ENCODE measurements at regions not wholly inside any gene's neighbourhood (a gene's known extent, or its start where the extent isn't known, plus 50 kb on each side); places are given as distances from the start of the nearest gene placed in this dataset.

DNA sequence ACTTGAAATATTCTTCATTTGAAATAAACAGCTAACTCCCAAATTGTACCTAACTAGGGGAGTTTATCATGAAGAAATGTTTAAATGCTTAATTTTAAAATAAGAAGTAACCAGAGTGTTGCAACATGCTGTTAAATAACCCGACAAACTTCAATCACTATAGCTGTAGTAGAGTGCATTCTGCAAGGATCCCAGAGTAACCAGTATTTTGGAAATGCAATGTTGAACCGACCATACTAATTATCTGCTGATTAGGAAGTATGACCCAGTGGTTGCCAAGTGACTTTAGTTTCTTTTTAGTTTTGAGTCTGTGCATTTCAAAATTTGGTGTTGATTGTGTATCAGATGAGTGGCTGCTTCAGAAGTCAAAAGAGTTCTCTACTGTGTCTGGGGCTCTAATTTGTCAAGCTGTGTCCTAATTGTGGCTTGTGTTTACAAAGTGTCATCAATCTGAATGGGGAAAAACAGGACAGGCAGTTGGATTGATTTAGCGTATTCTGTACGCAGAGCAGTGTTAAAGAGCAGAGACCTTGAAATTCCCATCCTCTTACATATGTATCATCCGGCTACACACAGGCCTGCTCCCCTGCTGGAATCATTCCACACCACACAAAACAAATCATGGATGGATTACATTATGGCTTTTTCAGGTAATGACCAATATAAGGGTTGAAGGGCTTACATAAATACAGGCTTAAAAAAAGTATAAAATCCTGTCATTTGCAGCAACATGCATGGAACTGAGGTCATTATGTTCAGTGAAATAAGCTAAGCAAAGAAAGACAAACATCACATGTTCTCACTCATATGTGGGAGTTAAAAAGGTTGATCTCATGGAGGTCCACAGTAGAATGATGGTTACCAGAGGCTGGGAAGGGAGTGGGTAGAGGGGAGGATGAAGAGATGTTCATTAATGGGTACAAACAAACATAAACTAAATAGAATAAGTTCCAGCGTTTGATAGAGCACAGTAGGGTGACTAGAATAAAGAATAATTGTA lies 351.5 kb downstream of the KLF12 start:
- no peak for DNase-seq

DNA sequence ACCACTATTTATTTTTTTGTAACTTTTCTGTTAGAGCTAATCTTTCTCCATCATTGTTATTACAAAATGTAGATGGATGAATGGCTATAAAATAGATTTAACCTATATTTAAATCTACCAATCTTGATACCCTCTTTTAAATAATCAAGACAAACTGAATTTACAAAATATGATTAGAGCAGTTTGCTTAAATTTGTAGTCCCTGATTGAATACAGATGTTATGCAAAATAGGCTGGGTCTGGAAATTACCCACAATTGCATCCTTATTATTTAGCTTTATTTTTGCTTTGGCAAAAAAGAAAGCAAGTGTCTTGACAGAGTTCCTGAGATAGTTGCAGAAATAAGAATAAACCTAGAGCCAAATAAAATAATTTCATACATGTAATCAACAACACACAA lies 352.8 kb downstream of the KLF12 start:
- no peak for DNase-seq

DNA sequence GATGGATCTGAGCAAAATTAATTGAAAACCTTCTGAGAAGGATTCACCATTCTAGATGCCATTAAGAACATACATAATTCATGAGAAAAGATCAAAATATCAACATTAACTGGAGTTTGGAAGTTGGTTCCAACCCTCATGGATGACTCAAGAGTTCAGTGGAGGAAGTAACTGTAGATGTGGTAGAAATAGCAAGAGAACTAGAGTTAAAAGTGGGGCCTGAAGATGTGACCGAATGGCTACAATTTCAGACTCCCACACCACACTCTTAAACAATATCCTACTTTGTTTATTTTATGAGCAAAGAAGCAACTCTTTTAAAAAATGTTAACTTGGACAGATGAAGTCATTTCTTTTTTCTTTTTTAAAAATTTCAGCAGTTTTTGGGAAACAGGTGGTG lies 354.3 kb downstream of the KLF12 start:
- DNase-seq = no peak

DNA sequence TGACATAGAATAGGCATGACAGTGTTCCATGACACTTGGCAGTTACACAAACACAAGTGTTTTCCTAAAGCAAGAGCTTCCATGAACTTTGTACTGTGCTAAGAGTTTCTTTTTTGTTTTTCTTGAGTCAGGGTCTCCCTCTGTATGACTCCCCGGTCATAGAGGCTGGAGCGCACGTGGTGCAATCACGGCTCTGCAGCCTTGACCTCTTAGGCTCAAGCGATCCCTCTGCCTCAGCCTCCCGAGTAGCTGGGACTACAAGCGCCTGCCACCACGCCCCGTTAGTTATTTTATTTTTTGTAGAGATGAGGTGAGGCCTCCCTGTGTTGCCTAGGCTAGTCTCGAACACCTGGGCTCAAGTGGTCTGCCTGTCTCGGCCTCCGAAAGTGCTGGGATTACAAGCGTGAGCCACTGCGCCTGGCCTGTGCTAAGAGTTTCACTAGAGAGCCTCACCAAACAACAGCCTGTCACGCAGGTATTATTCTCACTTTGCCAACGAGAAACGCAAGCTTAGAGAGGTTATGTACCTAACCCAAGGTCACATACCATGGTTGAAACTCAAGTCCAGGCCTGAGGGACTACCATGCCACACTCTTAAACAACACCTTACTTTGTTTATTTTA lies 355.9 kb downstream of the KLF12 start:
- DNase-seq = no peak

DNA sequence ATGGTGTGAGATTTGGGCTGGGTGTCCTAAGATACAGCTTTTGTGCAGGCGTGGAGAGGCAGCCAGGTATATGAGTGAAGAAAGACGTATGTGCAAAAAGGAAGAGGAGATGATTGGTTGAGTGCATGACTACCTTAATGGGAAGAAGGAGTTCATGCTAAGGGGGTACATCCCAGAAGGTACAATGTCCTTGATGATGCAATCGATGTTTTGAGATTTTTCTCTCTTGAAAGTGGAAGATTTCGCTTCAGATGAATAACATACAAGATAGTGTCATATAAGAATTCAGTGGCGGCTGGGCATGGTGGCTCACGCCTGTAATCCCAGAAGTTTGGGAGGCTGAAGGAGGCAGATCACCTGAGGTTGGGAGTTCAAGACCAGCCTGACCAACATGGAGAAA lies 357.1 kb downstream of the KLF12 start:
- no peak for DNase-seq

DNA sequence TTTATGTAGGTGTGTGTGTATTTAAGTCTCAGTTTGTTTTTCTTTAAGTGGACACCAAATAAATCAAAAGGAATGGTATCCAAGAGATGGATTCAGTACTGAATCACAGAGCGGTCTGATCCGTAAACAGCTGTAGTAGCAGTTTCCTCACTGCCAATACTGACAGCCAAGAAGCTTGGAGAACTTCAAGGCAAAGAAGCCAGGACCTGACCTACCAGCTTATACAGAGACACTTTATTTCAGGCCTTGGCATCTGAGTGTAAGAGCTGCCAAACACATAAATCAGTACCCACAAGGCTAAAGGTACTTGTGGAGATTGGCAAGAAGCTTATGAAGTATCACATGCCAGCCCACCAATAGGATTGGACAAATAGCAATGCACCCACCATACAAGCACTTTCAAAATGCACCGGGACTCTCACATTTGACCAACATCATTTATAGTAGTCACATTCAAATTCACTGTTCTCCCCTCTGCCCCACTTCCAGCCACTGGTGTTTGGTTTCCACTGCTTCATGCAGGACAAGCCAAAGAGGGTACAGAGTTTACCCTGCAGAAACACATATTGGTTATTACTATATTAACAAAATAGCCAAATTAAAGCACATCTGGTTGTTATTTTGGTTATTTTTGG lies 357.9 kb downstream of the KLF12 start:
- DNase-seq = no peak

DNA sequence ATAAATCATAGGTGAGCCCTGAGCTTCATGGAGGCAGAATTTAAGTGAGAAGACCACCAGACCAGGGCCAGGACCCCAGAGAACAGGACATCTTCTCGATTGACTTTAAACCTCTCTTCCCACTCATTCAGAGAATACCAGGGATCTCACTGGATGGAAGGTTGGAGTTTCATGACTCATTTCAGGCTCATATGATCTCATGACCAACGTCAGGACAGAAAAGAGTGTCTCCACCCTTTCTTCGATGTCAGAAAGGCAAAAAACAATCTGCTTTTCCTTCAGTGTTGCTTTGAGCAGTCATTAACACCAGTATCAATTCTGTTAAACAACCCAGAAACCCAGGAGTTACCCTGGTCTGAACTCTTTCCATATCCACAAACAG lies 361.0 kb downstream of the KLF12 start:
- no peak for DNase-seq

DNA sequence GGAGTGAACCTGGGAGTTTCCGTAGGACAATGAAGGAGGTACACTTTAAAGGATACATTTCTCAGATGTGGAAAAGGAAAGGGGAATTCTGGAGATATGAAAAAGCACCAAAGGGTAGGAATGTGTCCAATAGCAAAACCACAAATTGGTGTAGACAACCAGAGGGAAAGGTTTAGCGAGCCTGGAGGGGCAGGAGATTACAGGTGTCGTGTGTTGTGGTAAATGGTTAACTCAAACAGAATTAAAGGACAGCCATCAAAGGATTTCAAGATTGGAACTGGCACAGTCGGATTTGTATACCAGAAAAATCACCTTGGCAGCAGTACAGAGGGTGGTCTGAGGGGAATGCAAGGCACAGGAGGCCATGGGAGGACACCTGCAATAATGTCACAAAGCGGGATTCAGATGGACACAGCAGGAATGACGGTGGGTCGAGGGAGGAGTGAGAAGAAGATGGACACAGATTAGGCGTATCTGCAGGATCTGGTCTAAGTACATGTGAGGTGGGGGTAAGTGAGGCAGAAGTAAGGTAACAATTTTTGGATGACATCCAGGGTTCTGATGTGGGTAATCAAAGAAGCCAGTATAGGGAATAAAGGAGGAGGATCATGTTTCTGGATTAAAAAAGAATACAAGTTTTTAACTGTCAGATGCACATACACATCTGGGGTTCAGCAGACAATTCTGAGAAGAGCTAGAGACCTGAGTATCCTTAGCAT lies 361.6 kb downstream of the KLF12 start:
- no peak for DNase-seq

DNA sequence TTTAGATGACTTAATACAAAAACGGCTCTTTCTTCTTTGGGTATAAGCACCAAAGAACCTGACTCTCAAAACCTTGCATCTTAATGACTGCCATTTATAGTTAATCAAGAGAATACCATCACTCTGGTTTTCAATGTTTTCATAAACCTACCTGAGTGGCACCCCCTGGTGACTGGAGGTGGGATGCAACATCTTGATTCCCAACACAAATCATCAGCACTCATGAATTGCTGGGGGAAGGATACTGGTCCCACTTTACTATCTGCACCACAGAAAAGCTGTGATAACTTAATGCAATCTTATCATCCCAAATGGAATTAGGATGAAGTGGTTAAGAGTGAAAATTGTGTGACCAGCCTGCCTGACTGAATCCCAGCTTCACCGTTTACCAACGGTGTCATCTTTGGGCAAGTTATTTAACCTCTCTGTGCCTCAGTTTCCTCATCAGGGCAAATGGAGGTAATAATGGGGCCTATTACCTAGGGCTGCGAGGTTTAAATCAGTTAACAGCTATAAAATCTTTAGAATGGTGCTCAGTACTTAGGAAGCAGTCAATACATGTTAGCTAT lies 366.4 kb downstream of the KLF12 start:
- DNase-seq = peak in 1 of 2 experiments; percentile 27

DNA sequence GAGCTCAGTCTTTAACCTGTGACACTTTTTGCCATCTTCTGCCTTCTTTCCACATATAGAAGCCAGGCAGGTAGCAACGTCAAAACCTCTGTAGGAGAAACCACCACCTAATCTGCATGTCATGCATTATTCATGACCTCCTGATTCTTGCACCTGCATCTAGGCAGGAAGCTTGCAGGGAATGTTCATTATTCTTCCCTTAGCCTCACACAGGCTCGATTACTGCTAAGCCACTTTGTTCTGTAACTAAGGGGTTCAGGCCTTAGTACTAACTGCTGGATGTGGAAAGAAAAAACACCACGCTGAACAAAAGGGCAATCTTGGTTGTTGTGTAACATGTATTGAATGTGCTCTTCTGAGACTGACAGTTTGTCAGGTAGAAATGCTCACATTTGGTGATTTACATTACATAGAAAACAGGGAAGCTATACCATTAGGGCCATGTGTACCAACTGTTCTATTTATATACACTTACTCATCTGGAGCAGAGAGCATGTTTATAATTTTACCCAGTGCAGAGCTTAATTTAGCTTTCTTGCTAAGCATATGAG lies 366.9 kb downstream of the KLF12 start:
- DNase-seq = peak; percentile 90 to 93

DNA sequence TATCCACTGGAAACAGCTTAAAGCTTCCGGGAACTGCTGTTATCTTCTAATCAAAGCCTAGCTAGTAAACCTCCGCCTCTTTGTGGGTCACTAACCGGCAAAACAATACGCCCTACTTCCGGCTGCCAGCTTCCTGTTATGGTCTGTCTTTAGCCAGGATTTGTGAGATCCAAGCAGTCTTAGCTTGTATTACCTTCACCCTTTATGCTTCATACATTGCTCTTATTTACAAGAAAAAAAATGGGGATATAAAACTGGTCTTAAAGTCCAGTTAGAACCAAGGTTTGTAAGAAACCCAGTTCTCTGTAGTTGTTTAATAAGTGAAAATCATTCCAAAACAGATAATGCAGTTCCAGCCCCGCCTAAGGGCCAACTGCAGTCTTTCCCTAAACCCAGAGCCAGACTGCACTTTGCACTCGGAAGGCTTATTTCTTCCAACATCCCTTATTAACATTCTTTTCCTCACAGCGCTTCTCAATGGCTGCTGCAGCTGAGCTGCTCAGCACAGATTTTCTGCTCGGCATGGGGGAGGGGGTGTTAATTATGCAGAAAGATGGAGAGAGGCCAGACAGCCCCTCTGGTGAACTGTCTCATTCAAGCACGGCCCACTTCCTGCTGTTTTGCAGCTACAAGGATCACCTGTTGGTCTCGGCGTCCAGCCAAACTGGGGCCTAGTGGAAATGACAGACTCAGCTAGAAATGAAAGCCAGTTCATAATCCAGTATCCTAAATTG lies 368.4 kb downstream of the KLF12 start:
- peak; percentile 17 to 72 for DNase-seq

DNA sequence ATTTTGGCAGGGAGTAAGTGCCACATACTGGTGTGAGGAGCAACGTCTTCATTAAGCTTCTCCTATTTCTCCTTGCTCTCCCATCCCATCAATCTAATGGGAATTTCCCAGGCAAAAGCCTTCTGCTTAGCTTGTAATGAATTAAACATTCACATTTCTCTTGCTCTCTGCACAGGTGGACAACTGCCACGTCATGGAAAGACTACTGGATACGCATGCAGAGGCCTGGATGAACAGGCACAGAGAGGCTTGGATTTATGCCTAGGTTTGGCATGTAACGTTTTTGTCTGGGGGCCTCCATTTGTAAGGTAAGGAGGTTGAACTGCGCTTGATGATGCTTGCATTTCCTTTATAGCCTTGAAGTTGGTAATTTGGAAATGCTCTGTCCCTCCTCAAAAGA lies 374.8 kb downstream of the KLF12 start:
- DNase-seq = no peak

DNA sequence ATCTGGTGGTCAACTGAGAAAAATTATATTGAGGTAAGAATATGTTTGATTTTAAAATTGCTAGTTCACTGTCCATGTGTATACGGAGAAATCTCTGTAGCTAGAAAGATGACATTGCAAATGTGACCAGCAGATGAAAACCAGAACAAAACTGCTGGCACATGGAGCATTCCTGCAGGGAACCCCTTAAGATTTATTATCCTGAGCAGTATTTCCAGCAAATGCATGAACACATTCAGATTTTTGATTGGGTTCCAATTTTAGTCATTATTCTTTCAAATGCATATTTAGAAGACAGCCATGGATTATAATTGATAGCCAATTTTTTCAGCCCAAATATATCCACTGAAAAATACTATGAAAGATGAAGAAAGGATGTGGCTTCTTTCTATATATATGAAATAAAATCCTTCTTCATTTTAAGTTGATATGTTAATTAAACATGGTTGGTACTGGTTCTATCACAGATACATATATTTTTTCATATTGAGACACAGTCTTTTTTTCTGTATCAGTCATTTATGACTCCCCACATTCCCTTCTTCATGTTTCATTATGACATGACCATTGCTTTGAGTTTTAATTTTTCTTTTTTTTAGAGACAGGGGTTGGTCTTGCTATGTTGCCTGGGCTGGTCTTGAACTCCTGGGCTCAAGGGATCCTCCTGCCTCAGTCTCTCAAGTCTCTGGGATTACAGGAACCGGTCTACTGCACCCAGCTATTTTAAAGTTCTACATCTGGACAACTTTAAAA lies 376.5 kb downstream of the KLF12 start:
- DNase-seq = no peak

DNA sequence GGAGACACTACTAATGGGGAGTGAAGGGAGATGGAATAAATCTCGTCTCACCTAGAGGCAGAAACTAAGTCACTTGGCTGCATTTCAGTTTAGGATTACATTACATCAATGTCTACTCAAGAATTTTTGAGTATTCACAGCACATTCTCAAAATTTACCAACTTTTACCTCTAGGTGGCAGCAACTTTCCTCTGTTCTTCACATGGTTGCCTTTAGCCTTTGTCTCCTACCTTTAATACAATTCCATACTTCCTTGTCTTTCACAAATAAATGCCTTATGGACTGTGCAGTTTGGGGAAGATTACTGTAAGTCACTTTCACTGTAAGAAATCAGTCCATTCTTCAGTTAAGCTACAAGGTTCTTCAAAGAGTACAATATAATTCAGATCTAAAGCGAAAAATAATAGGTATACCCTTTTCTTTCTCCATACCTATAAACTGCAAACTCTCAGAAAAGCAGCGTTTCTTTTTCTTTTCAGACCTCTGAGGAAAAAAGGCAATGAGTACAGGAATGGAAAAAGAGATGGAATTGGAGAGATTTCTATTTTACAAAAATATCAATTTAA lies 379.4 kb downstream of the KLF12 start:
- DNase-seq = peak; percentile 79 to 91

DNA sequence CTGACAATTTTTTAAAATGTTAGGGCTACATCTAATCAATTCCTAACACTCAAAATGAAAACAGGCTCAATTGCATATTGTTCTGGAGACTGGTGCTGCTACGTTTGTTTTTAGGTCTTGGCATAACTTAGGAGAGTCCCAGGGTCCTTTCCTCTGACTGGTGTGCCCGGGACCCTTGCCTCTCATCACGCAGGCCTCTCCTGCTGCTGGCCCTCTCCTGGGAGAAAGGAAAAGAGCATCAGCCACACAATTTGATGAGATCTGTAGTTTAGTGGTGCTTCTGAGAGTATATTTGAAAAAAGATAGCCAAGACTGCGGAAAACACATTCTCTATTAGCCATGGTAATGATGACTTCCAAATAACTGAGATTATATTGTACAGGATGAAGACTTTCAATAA lies 380.0 kb downstream of the KLF12 start:
- DNase-seq = no peak

DNA sequence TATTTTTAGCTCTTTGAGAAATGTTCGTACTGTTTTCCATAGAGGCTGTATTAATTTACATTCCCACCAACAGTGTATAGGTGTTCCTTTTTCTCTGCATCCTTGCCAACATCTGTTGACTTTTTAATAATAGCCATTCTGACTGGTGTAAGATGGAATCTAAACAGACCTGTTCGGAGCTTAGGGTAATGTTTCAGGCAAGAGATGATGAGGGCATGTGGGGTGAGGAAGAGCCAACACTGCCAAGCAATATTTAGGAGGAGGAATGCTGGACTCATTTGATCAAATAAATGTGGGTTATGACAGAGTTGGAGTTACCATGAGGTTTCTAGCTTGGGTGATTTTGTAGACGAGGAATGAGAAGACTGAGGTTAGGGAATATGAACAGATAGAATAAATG lies 382.9 kb downstream of the KLF12 start:
- no peak for DNase-seq

DNA sequence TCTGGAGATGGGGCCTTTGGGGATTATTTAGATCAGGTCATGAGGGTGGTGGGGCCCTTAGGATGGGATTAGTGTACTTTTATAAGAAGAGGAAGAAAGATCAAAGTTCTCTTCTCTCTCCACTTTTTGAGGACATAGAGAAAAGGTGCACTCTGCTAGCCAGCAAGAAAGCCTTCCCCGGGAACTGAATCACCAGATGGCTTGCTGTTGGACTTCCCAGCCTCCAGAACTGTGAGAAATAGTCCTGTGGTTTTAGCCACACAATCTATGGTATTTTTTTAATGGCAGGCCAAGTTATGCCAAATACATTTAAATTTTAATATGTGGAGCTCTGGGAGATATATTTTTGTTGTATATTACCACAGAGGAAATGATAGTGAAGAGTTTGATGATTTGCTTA lies 385.8 kb downstream of the KLF12 start:
- DNase-seq = no peak

DNA sequence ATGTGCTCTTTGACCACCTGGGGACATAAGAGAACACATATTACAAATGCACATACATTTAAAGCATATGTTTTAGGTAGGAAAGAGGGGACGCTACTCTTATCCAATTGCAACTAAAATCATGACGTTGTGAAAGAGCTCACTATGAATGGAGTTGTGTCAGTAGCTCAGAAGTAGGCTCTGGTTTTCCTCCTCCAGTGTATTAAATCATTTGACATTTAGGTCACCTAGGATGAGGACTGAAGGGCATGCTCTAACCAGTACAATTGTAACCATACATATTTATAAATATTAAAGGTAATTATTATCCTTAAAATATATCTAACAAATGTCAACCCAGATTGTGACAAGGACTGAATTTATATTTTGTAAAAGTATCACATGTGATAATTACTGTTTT lies 389.0 kb downstream of the KLF12 start:
- DNase-seq = no peak

DNA sequence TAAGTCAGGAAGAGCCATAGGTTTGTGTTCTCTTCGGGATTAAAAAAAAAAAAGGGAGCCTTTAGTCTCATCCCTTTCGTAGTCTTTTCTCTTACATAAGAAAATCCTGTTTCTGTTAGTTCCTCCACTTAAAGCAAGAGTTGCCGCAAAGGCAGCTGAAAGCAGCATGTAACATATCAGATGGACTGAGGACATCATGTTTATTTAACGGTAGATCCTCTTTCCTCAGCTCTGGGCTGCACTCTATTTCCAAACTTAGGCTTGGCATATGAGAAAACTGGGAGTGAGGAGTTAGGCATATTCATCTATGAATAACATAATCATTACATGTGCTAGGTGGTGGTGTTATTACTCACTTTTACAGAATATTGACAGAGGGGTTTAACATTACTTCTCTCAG lies 391.2 kb downstream of the KLF12 start:
- DNase-seq = no peak

DNA sequence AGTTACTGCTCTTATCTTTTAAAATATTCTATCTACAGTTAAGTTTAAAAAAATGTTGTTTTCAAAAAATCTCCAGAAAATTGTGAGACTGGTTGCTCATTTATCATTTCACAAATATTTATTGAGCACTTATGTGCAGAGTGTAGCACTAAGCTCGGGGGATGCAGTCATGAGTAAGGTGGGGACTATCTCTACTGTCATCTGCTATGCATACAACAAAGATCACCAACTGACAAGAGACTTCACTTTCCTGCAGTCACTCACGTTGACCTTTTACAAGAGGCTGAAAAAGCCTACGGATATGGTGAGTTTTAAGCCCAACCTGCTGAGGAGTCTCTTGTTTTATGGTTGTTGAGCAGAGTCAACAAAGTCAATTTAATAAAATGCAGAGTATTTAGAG lies 392.5 kb downstream of the KLF12 start:
- DNase-seq = no peak

DNA sequence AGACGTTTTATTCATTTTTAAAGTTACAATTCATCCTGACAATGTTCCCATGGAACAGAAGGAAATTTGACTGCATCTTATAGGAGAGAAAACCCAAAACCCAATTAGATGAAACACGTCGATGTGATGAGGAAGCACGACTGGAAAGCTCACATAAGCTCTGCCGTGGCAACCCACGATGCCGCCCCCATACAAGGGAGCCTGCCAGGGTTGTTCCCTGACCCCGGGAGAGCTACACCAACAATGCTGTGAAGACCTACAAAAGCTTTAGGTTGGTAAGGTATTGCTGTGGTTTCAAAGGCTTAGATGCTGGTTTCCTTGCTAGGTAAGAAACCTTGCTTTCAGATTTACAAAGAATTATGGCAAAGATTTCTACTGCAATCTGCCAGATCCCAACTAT lies 393.1 kb downstream of the KLF12 start:
- DNase-seq = no peak
